GM12873 (cell line): ENCODE measurements at regions not wholly inside any gene's neighbourhood (a gene's known extent, or its start where the extent isn't known, plus 50 kb on each side); places are given as distances from the start of the nearest gene placed in this dataset.

Experiments
- CTCF ChIP-seq: IDR thresholded peaks from 2 replicates; pipeline ENCODE4 v1.5.1; 2012; ENCODE audit warnings: low read depth, mild to moderate bottlenecking, moderate library complexity, low read length, control low read depth; ENCODE audit not compliant: insufficient read depth; ENCODE audit errors: missing control alignments

GRCh38 chr13:74850893-74851292 is 631.1 kb downstream of the TBC1D4 start:
- no peak for TF ChIP-seq CTCF

GRCh38 chr13:74847966-74848365 is 634.0 kb downstream of the TBC1D4 start:
- TF ChIP-seq CTCF: no peak

- no peak for TF ChIP-seq CTCF
Observed at GRCh38 chr13:74845806-74846205, 636.2 kb downstream of the TBC1D4 start.

GRCh38 chr13:74841651-74842050 is 640.3 kb downstream of the TBC1D4 start:
- no peak for TF ChIP-seq CTCF

- no peak for TF ChIP-seq CTCF
Observed at GRCh38 chr13:74841123-74841522, 640.8 kb downstream of the TBC1D4 start.

- TF ChIP-seq CTCF: no peak
Observed at GRCh38 chr13:74839656-74840055, 642.3 kb downstream of the TBC1D4 start.

- TF ChIP-seq CTCF: no peak
Observed at GRCh38 chr13:74838096-74838495, 643.9 kb downstream of the TBC1D4 start.

- no peak for TF ChIP-seq CTCF
Observed at GRCh38 chr13:74836628-74837027, 645.3 kb downstream of the TBC1D4 start.
